Stimulated activated CD4-positive, alpha-beta T cell treated with anti-CD3 and anti-CD28 coated beads, Interleukin-1b, Interleukin-23, amount 100 ng/mL, for 24 hours (primary cell): ENCODE measurements at regions not wholly inside any gene's neighbourhood (a gene's known extent, or its start where the extent isn't known, plus 50 kb on each side); places are given as distances from the start of the nearest gene placed in this dataset.

ENCODE experiments used
- DNase-seq, 4 experiments: peaks; one replicate each; pipeline ENCODE4 v3.0.0-alpha.2; 2020; ENCODE audit warnings: low read depth in 4 of 4, low spot score in 1 of 4

DNA sequence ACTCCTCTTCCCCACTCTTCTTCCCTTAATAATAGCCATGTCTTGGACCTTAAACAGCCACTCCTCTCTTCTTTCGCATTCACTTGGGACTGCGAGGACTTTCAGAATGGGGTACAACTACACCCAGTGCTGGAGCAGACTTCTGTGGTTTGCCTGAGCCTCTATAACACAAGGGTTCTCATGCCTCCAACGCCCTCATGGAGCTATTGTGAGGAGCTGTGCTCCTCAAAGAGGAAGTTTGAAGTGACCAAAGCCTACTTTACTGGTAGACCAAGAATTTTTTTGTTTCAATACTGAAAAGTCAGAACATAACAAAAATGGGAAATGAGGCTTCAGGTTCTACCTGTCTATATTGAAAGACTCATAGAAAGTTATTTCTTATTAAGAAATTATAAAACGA, 316.4 kb downstream of the PIK3R1 start:
- DNase-seq = no peak

DNA sequence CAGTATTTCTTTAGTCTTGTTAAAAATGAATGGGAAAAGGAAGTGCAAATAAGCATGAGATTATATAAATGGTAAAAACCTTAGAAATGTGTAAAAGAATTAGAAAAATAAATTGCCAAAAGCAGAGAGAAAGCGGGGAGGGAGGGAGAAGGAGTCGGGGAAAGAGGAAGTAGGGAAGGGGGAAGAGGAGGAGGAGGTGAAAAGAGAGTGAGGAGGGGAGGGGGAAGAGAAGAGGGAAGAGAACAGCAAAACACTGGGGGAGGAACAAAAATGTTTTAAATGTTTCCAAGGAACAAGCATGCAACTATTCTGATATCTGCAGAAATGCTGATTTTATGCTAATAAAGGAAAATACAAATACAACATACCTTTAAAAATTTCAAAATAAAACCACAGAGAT, 317.5 kb downstream of the PIK3R1 start:
- no peak for DNase-seq

DNA sequence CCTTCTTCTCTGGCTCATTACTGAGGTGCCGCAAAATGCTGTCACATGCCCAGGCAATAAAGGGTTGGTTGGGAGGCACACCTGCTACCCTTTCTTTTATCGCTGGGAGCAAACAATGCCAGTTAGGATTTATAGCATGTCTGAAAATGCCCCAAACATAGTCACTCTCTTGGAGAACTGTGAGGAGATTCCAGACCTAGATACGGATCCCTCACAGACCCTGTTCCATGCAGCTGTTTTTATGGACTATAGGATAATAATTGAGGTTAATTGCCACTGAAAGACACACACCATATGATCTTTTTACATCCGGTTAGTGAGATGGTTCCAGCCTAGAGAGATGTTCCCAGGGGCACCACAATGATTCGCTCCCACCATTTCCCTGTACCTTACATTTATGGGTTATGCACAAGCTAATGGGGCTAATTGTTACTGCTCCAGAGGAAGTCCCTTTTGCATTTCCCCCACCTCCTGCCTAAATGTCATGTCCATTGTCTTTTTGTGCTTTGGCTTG, 318.1 kb downstream of the PIK3R1 start:
- no peak for DNase-seq

DNA sequence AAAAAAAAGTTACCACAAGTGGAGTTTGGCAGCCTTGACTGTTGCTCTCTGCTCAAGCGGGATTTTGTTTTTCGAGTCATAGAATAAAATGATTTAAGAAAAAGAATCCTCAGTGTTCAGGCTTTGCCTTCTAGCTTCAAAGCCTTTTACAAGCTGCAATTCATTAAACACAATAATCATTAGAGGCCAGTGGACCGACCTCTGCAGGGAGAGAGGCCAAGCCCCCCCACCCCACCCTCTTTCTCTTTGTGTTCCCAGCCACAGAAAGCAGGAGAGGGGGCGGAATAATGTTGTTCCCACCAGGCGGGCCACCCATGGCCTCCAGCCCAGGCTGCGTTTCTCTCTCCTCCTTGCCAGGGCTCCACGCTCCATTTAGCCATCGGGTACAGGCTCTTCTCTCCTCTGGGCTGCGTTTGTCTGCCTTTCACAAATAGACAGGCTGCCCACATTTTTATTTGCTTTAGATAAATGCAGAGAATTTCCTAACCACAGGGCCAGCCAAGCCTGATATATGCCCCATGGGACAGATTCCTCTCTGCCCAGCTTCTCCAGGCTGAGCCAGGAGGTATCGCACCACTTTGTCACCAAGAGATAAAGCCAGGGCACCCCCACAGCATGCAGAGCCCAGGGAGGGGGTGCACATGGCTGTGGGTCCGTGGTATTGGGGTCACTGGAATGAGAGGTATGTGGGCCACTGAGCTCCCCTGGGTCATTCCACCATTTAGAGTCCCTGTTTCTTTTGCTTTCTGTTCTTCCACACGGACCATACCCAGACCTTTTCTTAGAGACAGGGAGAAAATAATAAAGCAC, 318.8 kb downstream of the PIK3R1 start:
- no peak for DNase-seq

DNA sequence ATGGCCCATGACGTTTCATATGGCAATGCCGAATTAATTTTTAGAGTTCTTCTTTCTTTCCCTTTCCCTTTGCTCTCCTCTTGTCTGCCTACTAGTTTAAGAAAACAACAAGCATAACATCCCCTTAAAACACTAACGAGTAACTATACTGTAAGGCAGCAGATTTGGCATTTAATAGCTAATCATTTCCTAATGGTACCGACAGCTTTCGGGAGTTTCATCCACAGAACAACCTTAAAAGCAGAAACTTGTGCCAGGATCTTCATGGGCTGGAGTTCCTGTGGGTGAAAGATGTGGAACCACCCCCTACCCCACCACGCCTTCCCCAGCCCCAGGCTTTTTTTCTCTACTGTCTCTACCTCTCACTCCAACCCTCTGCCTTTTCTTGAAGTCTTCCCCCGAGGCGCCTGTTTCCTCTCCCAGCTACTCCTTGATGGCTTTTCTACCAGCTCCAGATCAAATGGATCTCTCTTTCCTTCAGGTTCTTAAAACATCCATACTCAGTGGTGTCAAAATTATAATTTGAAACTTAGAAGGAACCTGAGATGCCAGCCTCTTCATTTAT, 319.5 kb downstream of the PIK3R1 start:
- no peak for DNase-seq

DNA sequence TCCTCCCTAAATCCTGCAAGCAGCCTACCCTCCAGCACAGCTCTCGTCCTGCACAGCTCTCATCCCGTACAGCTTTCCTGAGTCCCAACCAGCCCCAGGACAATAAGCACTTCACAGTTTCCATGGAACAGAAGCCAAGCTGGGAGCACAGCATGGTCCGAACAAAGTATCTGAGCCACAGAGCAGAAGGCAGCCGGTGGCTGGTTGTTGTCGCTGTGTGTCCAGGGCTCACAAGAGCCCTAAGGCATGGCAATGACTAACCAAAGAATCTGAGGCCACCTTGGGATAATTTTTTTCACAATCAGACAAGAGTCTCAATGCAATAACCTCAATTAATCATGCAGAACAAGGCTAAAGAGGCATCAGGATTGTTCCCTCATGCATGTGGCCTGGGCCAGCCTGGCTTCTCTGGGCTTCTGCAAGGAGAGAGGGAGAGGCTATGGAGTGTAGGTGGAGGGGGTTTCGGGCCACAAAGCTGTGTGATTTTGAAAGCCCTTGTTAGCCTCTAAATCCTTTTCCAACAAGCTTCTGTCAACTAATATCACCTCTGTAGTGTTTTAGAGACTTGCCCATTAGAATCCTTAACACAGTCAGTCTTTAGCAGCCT, 323.4 kb downstream of the PIK3R1 start:
- no peak for DNase-seq

DNA sequence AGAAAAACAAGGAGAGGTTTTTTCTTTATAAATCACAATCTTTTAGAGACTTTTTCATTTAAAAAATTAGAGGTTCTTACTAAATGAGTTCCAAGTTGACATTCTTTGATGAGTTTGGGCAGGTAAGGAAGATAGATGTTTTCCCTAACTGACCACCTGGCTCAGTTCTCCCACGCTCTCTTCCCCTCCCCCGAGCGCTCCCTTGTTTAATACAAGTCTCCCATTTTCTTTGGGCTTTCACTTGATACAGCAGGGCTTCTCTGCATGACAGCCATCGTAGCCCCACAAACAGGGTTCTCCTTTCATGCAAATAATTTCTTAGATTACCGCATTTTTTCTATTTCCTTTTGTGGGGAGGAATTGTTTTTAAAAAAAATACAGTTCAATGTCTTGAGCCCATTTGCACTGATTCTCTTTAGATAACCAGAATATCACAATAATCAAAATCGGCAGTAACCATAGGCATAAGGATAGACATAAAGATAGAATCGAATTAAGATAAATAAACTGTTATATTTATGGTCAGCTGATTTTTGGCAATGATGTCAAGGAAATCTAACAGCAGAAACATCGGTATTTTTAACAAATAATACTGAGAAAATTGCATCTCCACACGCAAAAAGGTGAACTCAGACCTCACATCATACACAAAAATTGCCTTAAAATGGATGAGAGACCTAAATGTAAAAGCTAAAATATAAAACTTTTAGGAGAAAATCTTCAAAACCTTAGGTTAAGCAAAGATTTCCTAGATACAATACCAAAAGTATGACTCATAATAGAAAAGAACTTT, 325.4 kb downstream of the PIK3R1 start:
- DNase-seq = no peak

DNA sequence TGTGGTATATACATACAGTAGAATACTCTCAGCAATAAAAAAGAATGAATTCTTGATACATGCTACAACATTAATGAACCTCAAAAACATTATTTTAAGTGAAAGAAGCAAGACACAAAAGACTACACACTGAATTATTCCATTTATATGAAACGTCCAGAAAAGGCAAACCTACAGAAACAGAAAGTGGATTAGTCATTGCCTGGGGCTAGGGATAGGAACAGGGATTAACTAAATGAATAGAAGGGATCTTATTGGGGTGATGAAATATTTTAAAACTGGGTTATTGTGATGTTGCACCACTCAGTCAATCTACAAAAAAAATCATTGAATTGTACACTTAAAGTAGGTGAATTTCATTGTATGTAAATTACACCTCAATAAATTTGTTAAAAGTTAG, 326.7 kb downstream of the PIK3R1 start:
- DNase-seq = no peak

DNA sequence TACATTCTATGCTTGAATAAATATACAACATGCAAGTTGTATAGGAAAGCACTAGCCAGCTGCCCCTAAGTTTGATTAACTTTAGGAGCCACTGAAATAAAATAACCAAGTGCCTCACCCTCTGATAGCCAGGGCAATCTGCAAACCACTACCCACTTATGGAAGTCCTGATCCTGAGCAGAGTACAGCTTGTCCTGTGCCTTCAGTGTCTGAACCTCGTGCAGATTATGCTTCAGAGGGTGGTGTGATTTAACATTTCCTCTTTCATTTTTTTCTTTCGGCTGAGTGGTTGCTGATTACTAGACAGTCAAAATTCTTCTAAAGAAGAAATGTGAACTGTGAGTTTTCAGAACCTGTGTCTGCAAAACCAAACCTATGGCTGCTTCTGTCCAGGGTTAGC, 327.7 kb downstream of the PIK3R1 start:
- DNase-seq = no peak

DNA sequence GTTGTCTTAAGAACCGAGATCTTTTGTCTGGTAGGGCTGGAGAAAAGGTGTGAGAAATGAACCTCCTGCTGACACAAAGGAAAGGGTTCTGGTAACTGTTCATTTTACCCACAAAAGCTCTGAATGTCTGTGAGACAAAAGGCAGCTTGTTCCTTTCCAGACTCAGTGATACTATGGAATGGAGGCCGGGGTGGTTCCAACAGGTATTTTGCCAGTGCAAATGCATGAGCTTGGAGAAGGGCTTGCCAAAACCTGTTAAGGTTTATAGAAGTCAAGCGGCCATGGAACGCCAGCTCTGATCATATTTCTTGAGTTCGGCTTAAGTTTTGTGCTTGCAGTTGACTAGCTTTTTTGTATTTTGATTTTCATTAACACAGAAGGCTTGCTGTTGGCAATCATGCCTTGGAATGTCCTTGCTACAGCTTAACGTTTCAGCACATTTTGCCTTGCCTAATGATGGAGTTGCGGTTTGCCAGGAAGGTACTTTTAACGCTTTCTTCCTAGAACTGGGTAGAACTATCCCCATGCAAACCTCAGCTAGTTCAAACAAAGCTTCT, 328.6 kb downstream of the PIK3R1 start:
- DNase-seq = no peak

DNA sequence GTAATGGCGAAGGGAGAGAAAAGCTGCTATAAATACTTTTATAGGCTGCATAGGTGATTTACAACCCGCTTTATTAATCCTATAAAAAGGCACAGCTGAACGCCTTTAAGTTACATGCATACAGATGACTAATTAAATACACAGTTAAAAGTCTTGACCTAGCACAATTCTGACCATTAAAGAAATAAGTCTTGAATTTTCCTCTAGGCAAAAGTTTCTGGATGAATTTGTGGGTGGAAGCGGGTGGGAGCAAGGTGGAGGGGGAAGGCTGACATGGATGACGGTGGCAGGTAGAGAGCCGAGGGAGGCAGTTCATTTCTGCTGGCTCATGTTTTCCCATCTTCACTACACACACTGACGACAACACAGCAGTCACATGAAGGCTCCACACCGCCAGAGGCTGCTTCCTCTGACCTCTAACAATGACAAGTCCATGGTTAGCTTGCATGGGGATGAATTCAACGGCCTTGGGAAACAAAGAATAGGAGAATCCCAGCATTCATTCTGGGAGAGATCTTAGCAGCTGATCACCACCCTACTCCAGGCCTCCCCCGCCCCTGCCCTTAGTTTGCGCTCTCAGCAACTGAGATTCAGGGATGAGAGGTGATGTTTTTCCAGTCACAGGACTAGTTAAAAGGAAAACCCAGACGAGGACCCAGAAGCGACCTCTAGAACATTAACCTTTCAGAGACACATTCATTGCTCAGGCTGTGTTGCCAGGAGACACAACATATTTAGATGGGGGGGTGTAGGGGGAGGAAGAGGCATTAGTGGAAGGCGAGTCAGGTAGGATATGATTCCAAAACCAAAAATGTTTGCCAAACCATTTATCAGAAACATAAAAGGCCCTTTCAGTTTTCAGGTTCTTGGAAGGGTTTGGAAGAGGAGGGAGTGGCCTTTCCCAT, 329.3 kb downstream of the PIK3R1 start:
- DNase-seq = no peak

DNA sequence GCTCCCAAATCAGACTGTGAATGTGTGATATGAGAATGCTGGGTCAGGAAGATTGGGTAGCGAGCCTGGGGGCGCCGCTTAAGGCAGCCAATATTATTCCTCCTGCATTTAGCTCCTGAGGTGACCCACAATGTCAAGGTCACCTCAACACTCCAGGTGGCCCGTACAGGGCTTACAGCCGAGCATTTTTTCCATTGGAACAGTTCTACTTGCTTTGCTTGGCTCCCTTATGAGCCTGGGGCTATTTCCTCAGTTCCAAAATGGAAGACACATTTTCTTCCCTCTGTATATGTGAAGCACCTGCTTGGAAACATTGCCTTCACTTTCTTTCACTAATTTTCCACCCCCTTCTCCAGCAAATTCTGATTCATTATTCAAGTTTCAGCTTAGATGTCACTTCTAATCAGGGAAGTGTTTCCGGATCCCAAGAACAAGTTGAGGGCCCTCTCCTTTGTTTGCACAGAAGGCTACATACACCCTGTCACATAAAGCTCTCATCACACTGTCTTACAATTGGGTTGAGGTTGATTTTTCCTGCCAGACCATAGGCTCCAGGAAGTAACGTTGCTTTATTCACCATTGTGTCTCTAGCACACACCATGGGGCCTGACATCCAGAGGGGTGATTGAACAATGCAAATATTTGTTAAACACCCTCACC, 330.2 kb downstream of the PIK3R1 start:
- no peak for DNase-seq

DNA sequence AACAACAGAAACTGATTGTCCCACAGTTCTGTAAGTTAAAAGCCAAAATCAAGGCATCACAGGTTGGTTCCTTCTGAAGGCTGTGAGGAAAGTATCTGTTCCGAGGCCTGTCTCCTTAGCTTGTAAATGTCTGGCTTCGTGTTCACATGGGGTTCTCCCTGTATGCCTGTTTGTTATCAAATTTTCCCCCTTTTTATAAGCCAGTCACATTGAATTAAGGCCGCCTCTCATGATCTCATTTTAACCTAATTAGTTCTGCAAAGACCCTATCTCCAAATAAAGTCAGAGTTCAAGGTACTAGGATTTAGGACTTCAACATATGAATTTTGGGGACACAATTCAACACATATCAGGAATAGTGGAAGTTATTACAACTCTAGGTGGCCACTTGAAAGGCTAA, 331.5 kb downstream of the PIK3R1 start:
- no peak for DNase-seq

DNA sequence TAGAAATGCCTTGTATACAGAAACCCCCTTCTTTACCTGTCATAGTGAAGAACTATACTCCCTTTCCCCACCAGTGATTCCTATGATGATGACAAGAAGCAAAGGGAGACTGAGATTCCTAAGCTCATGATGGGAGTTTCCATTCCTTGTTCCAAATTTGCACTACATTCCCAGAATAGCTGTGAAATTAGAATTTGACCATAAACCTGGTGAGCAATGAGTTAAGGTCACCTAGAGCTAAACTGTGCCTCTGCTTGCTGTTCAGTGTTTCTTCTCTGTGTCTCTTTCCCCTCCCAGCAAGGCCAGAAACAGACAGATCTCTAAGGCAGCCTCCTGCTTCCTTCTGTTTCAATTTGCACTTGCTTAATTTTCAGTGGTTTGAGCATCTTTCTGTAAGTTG, 332.1 kb downstream of the PIK3R1 start:
- no peak for DNase-seq

DNA sequence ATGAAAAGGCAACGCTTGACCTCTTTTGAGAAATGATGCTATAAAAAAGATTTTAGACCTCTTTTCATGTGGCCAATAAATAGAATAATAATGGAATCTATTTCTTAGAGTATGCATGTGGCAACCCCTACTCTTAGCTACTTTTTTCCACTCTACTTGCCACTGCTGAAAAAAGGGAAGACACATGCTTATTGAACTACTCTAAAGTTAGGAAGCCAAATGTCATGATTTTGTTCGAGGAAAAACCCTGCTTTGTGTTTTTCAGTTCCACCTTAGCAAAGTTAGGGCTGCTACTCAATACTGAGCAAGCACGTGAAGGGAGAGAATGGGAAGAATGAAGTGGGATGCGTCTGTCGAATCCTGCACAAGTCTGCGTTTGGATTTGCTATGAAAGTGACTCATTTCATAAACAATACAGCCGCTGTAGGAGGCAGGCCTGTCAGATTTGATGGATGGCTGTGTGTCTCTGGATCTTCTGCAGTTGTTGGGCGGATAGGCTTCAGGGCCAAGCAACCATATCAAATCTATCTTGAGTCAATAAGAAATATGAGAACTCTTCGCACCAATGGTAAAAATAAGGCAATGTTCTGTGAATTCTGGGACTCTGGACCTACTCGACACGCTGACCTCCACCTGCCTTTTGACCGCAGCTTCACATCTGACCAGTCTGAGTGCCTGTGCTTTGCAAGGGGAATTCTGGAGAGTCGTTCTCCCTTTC, 333.6 kb downstream of the PIK3R1 start:
- DNase-seq = no peak

DNA sequence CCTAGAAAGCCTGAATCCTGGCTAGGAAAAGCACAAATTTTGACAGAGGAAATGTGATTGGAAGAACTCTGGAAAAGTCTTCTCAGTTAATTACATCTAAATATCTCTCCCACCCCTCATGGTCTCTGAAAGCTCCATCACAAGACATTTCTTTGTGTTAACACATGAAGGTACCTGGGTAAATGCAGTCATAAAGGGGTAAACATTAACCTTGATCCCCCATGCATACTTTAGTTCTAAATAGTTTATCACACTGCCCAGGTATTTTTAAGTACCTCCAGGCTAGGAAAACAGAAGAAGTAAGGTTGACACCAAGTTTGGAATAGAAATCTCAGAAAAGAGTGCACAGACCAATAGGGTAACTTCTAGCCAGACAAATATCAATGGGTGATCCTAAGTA, 334.5 kb downstream of the PIK3R1 start:
- DNase-seq = no peak

DNA sequence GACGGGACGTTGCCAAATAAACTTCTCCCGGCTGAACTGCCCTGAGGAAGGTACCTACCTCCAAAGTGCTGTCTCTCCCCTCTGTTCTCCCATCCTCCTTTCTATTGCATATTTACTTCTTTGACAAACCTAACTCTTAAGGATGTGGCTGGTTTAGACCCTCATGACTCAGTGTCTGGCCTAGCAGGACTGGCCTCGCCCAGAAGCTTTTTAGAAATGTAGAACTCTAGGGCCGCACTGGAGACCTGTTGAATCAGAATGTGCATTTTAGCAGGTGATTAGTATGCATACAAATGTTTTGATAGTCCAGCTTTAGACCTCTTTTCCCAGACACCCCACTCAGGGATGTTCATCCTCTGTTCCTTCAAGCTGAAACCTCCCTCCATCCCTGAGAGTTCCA, 335.9 kb downstream of the PIK3R1 start:
- DNase-seq = no peak

DNA sequence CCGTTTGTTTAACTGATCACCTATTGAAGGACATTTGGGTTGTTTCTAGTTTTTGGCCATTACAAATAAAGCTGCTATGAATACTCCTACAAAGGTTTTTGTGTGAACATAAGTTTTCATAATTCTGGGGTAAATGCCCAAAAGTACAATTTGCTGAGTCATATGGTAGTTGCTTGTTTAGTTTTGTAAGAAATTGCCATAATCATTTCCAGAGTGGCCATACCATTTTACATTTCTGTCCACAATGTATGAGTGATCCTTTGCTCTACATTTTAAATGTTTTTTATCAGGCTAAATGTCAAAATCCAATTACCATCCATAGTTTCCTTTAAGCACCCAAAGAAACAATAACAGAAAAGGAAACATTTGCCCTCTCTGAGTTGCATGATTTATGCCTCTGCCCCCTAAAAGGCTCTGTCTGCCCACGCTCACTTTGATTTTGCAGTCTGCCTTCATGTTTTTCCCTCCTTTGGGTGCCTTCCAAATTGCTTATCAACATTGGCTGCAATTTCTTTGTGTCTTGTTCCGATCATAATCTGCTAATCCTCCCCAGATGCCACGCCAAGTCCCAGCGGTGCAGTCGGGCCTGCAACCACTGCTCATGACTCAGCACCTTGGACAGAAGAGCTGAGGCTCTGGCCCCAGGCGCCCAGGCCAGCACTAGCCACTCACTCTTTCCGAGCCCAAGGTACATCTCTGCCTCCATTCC, 339.2 kb downstream of the PIK3R1 start:
- no peak for DNase-seq
